IMR-90 (cell line): ENCODE measurements at regions not wholly inside any gene's neighbourhood (a gene's known extent, or its start where the extent isn't known, plus 50 kb on each side); places are given as distances from the start of the nearest gene placed in this dataset.

Experiments
- ATAC-seq: fragments of 200-7000 bp; cut with Tn5 transposase; 2 replicates; pipeline ENCODE4 v1.9.1; 2020; ENCODE audit warnings: low read depth, mild to moderate bottlenecking, moderate library complexity
- BruUV-seq: library from RNA; stranded (reverse); fragments of 400-500 nt; replicated peaks from 2 replicates; lab custom pipeline; 2021; lab: Mats Ljungman, UMichigan
- CTCF ChIA-PET: fragments of 300-600 bp; formaldehyde crosslinking; extraction: SDS; loops from one replicate; lab custom pipeline; 2021; ENCODE audit warnings: antibody characterized with exemption; lab: Yijun Ruan, JAX
- POLR2A ChIA-PET: fragments of 300-600 bp; sonication (Branson Sonifier 250); formaldehyde crosslinking; loops from one replicate; lab custom pipeline; 2022; ENCODE audit warnings: antibody characterized with exemption; ENCODE audit not compliant: unreplicated experiment; lab: Charles Lee
- DNase-seq: peaks from one replicate; pipeline ENCODE4 v3.0.0; 2013
- H2AFZ ChIP-seq: replicated peaks from 2 replicates; pipeline ENCODE3; 2013; ENCODE audit warnings: low read length, mild to moderate bottlenecking; ENCODE audit not compliant: poor library complexity
- H2AK5ac ChIP-seq: 2 replicates; pipeline ENCODE4 v1.6.1; 2013; ENCODE audit warnings: low read depth, low read length, inconsistent platforms
- H2AK9ac ChIP-seq: replicated peaks from 2 replicates; pipeline ENCODE3; 2013; ENCODE audit warnings: mild to moderate bottlenecking, low read depth, low read length, moderate library complexity; ENCODE audit not compliant: poor library complexity
- H2BK120ac ChIP-seq: 2 replicates; pipeline ENCODE4 v1.6.1; 2013; ENCODE audit warnings: low read depth, low read length, inconsistent platforms
- H2BK15ac ChIP-seq: 3 replicates; pipeline ENCODE4 v1.6.1; 2013; ENCODE audit warnings: low read depth, low read length, inconsistent platforms
- H2BK20ac ChIP-seq: 2 replicates; pipeline ENCODE4 v1.6.1; 2013; ENCODE audit warnings: low read depth, mild to moderate bottlenecking, inconsistent platforms, low read length, moderate library complexity
- H2BK5ac ChIP-seq: 2 replicates; pipeline ENCODE4 v1.6.1; 2013; ENCODE audit warnings: mild to moderate bottlenecking, low read depth, low read length, inconsistent platforms; ENCODE audit not compliant: poor library complexity, severe bottlenecking
- H3K14ac ChIP-seq: replicated peaks from 2 replicates; pipeline ENCODE4 v1.6.1; 2013; ENCODE audit warnings: low read depth, low read length, inconsistent platforms
- H3K18ac ChIP-seq: 2 replicates; pipeline ENCODE4 v1.6.1; 2013; ENCODE audit warnings: low read depth, low read length, control low read depth
- H3K23ac ChIP-seq: 2 replicates; pipeline ENCODE4 v1.6.1; 2013; ENCODE audit warnings: low read depth, low read length, inconsistent platforms
- H3K27ac ChIP-seq: 2 replicates; pipeline ENCODE4 v1.5.1; 2013; ENCODE audit warnings: mild to moderate bottlenecking, control low read depth, low read length; ENCODE audit not compliant: insufficient read depth
- H3K27me3 ChIP-seq: 2 replicates; pipeline ENCODE4 v1.6.1; 2013; ENCODE audit warnings: low read length; ENCODE audit not compliant: control insufficient read depth, insufficient read depth
- H3K36me3 ChIP-seq: 2 replicates; pipeline ENCODE4 v1.6.1; 2013; ENCODE audit warnings: low read length, mixed read lengths; ENCODE audit not compliant: control insufficient read depth, insufficient read depth
- H3K4ac ChIP-seq: 2 replicates; pipeline ENCODE4 v1.6.1; 2013; ENCODE audit warnings: low read depth, low read length, inconsistent platforms
- H3K4me1 ChIP-seq: 2 replicates; pipeline ENCODE4 v1.6.1; 2013; ENCODE audit warnings: low read length, mixed read lengths; ENCODE audit not compliant: control insufficient read depth, insufficient read depth
- H3K4me2 ChIP-seq: 2 replicates; pipeline ENCODE4 v1.6.1; 2013; ENCODE audit warnings: low read depth, mild to moderate bottlenecking, control low read depth, low read length, moderate library complexity
- H3K4me3 ChIP-seq: 2 replicates; pipeline ENCODE4 v1.5.1; 2013; ENCODE audit warnings: low read depth, mild to moderate bottlenecking, control low read depth, low read length, moderate library complexity; ENCODE audit not compliant: insufficient read depth
- H3K56ac ChIP-seq: 2 replicates; pipeline ENCODE4 v1.6.1; 2013; ENCODE audit warnings: low read length, inconsistent platforms; ENCODE audit not compliant: insufficient read depth; ENCODE audit errors: extremely low read depth
- H3K79me1 ChIP-seq, 2 experiments: 2 replicates each; pipeline ENCODE4 v1.6.1; 2013; ENCODE audit warnings: low read length in 2 of 2, inconsistent platforms in 1 of 2, low read depth in 1 of 2
- H3K9ac ChIP-seq: 2 replicates; pipeline ENCODE4 v1.6.1; 2013; ENCODE audit warnings: low read depth, low read length, control low read depth
- H3K9me1 ChIP-seq: 2 replicates; pipeline ENCODE4 v1.6.1; 2013; ENCODE audit warnings: low read length, inconsistent platforms; ENCODE audit not compliant: insufficient read depth
- H3K9me3 ChIP-seq: 2 replicates; pipeline ENCODE4 v1.6.1; 2013; ENCODE audit warnings: low read length; ENCODE audit not compliant: control insufficient read depth, insufficient read depth
- H4K20me1 ChIP-seq: 2 replicates; pipeline ENCODE4 v1.6.1; 2013; ENCODE audit warnings: low read length, inconsistent platforms; ENCODE audit not compliant: insufficient read depth
- H4K5ac ChIP-seq: 2 replicates; pipeline ENCODE4 v1.6.1; 2013; ENCODE audit warnings: mild to moderate bottlenecking, low read depth, low read length, control low read depth
- H4K8ac ChIP-seq, 2 experiments: 2 replicates each; pipeline ENCODE4 v1.6.1; 2013; ENCODE audit warnings: low read depth in 2 of 2, low read length in 2 of 2, control low read depth in 1 of 2, inconsistent platforms in 1 of 2
- H4K91ac ChIP-seq: 2 replicates; pipeline ENCODE4 v1.6.1; 2013; ENCODE audit warnings: low read depth, low read length, inconsistent platforms; ENCODE audit not compliant: insufficient read depth
- BHLHE40 ChIP-seq: fragments of 150-350 bp; IDR thresholded peaks from 2 replicates; pipeline ENCODE4 v1.6.1; 2016; ENCODE audit warnings: mild to moderate bottlenecking, low read depth, low read length
- CEBPB ChIP-seq: IDR thresholded peaks from 2 replicates; pipeline ENCODE4 v1.6.1; 2012; ENCODE audit warnings: low read depth, low read length, improper control_type of control experiment
- CHD1 ChIP-seq: IDR thresholded peaks from 2 replicates; pipeline ENCODE4 v1.6.1; 2012; ENCODE audit warnings: low read depth, low read length, improper control_type of control experiment
- ELK1 ChIP-seq: fragments of 150-350 bp; IDR thresholded peaks from 2 replicates; pipeline ENCODE4 v1.6.1; 2016; ENCODE audit warnings: low read depth, mild to moderate bottlenecking, low read length, moderate library complexity, borderline replicate concordance
- FOS ChIP-seq: fragments of 150-350 bp; IDR thresholded peaks from 2 replicates; pipeline ENCODE4 v1.6.1; 2016; ENCODE audit warnings: low read depth, low read length
- MAFK ChIP-seq: IDR thresholded peaks from 2 replicates; pipeline ENCODE4 v1.6.1; 2012; ENCODE audit warnings: low read depth, low read length, improper control_type of control experiment
- MAZ ChIP-seq: IDR thresholded peaks from 2 replicates; pipeline ENCODE4 v1.6.1; 2012; ENCODE audit warnings: low read depth, mild to moderate bottlenecking, low read length, improper control_type of control experiment, moderate library complexity, borderline replicate concordance
- MXI1 ChIP-seq: IDR thresholded peaks from 2 replicates; pipeline ENCODE4 v1.6.1; 2012; ENCODE audit warnings: low read depth, mild to moderate bottlenecking, low read length, moderate library complexity, borderline replicate concordance
- NFE2L2 ChIP-seq: fragments of 150-350 bp; IDR thresholded peaks from 2 replicates; pipeline ENCODE4 v1.6.1; 2016; ENCODE audit warnings: low read depth, mild to moderate bottlenecking, low read length
- POLR2A ChIP-seq: IDR thresholded peaks from 2 replicates; pipeline ENCODE4 v1.6.1; 2012; ENCODE audit warnings: mild to moderate bottlenecking, low read depth, low read length
- RAD21 ChIP-seq: IDR thresholded peaks from 2 replicates; pipeline ENCODE4 v1.6.1; 2012; ENCODE audit warnings: low read length, improper control_type of control experiment
- RCOR1 ChIP-seq: IDR thresholded peaks from 2 replicates; pipeline ENCODE4 v1.6.1; 2012; ENCODE audit warnings: mild to moderate bottlenecking, low read length, improper control_type of control experiment; ENCODE audit not compliant: insufficient replicate concordance
- RFX5 ChIP-seq: IDR thresholded peaks from 2 replicates; pipeline ENCODE4 v1.8.0; 2012; ENCODE audit warnings: low read depth, mild to moderate bottlenecking, low read length, moderate library complexity
- SMC3 ChIP-seq: fragments of 150-350 bp; IDR thresholded peaks from 2 replicates; pipeline ENCODE4 v1.6.1; 2016; ENCODE audit warnings: low read depth, mild to moderate bottlenecking, antibody characterized with exemption, low read length, moderate library complexity
- WGBS, 2 experiments: methylation state at CpG; one replicate each; pipeline versions ENCODE4 v1.1.5 to v1.1.7; 2013; ENCODE audit warnings: missing lambda C conversion rate in 2 of 2; ENCODE audit not compliant: insufficient read length in 1 of 2; ENCODE audit errors: extremely low coverage in 2 of 2; 5-methylcytosine and 5-hydroxymethylcytosine counted together
- dilution Hi-C: fragments of 300-500 bp; cut with HindIII; formaldehyde crosslinking; loops from one replicate; pipeline ENCODE4 v1.14.3; 2018; ENCODE audit warnings: low sequenced_read_pairs; ENCODE audit not compliant: unreplicated experiment
- in situ Hi-C: fragments of 300-500 bp; cut with MboI; formaldehyde crosslinking; loops from 3 replicates; pipeline ENCODE4 v1.14.3; 2019; ENCODE audit warnings: low sequenced_read_pairs, inconsistent platforms, mixed read lengths
- intact Hi-C: fragments of 100-400 bp; cut with micrococcal nuclease; formaldehyde crosslinking; loops from 2 replicates; pipeline ENCODE4 v1.10.0; 2022
- TF ChIP-seq, protein P1 (sequence below): conservative IDR thresholded peaks from 2 replicates; pipeline ENCODE4 v1.5.1; 2012; ENCODE audit warnings: mild to moderate bottlenecking, low read depth, low read length, improper control_type of control experiment
- TF ChIP-seq, protein P2 (sequence below): fragments of 150-350 bp; IDR thresholded peaks from 2 replicates; pipeline ENCODE4 v1.6.1; 2017; ENCODE audit warnings: mild to moderate bottlenecking, antibody characterized with exemption, low read length, low read depth

GRCh38 chr4:31086756-31087330, 366.7 kb downstream of the PCDH7 start:
- POLR2A ChIA-PET: no interaction called here
- Histone ChIP-seq H3K9ac (no peak overlapping the region), H3K27ac (no peak overlapping the region), H3K36me3 (no peaks in the 10 kb centered on the region), H4K20me1 (no peaks in the 10 kb centered on the region), H3K9me1 (peaks cover 2% of the 10 kb centered on the region; the same call in 1 of the 2 replicates), H3K14ac (no peak overlapping the region), H4K91ac (peak overlapping the region; percentile 19; the same call in 1 of the 2 replicates), H4K8ac (no peak overlapping the region), H3K18ac (peak overlapping the region; percentile 40; the same call in 1 of the 2 replicates), H2AK9ac (no peak overlapping the region), H3K4me2 (no peak overlapping the region), H3K4me3 (no peak overlapping the region), H3K79me1 (no peaks in the 10 kb centered on the region), H2AK5ac (no peak overlapping the region), H2AFZ (no peak overlapping the region), H2BK20ac (peak overlapping the region; percentile 61), H3K4me1 (peaks cover 4% of the 10 kb centered on the region), H3K9me3 (no peaks in the 10 kb centered on the region), H3K56ac (no peak overlapping the region), H2BK120ac (peak overlapping the region; percentile 56; the same call in 1 of the 2 replicates), H2BK5ac (no peak overlapping the region), H3K27me3 (no peaks in the 10 kb centered on the region), H4K5ac (no peak overlapping the region), H2BK15ac (0 out of 3 replicates have a peak overlapping the region, but pooled peaks have one; percentile 48), H3K23ac (no peak overlapping the region), H3K4ac (no peak overlapping the region)
- BruUV-seq: no TSS peak
- no CpG with 5 or more reads among the region's 3 CpGs for WGBS, 2 experiments
- DNase-seq (no peak), ATAC-seq (no peak)
- in situ Hi-C loops: no loop called here
- intact Hi-C loops: no loop called here
- CTCF ChIA-PET: no interaction called here
- dilution Hi-C loops: no loop called here
- TF ChIP-seq NFE2L2: no peak
- TF ChIP-seq MXI1: no peak
- TF ChIP-seq RAD21: no peak
- TF ChIP-seq ELK1: no peak
- no peak for TF ChIP-seq CHD1
- no peak for TF ChIP-seq BHLHE40
- TF ChIP-seq CEBPB: no peak
- no peak for TF ChIP-seq MAZ
- TF ChIP-seq FOS: no peak
- TF ChIP-seq, protein P1, sequence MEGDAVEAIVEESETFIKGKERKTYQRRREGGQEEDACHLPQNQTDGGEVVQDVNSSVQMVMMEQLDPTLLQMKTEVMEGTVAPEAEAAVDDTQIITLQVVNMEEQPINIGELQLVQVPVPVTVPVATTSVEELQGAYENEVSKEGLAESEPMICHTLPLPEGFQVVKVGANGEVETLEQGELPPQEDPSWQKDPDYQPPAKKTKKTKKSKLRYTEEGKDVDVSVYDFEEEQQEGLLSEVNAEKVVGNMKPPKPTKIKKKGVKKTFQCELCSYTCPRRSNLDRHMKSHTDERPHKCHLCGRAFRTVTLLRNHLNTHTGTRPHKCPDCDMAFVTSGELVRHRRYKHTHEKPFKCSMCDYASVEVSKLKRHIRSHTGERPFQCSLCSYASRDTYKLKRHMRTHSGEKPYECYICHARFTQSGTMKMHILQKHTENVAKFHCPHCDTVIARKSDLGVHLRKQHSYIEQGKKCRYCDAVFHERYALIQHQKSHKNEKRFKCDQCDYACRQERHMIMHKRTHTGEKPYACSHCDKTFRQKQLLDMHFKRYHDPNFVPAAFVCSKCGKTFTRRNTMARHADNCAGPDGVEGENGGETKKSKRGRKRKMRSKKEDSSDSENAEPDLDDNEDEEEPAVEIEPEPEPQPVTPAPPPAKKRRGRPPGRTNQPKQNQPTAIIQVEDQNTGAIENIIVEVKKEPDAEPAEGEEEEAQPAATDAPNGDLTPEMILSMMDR: no peak
- TF ChIP-seq, protein P2, sequence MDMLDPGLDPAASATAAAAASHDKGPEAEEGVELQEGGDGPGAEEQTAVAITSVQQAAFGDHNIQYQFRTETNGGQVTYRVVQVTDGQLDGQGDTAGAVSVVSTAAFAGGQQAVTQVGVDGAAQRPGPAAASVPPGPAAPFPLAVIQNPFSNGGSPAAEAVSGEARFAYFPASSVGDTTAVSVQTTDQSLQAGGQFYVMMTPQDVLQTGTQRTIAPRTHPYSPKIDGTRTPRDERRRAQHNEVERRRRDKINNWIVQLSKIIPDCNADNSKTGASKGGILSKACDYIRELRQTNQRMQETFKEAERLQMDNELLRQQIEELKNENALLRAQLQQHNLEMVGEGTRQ: no peak
- no peak for TF ChIP-seq POLR2A
- no peak for TF ChIP-seq RCOR1
- TF ChIP-seq MAFK: no peak
- no peak for TF ChIP-seq RFX5
- no peak for TF ChIP-seq SMC3
